Astrocyte (in vitro differentiated cells and primary cell): ENCODE measurements at regions not wholly inside any gene's neighbourhood (a gene's known extent, or its start where the extent isn't known, plus 50 kb on each side); places are given as distances from the start of the nearest gene placed in this dataset.

Experiments
- DNase-seq: peaks from one replicate; pipeline ENCODE4 v3.0.0-alpha.2; 2010; ENCODE audit warnings: low read depth
- FAIRE-seq: peaks from 2 replicates; lab custom pipeline; 2011; peaks lifted over from hg19 to GRCh38; lab: Jason Lieb, UNC
- H2AFZ ChIP-seq: 2 replicates; pipeline ENCODE4 v1.6.0; 2012; ENCODE audit warnings: low read depth, low read length, inconsistent platforms
- H3K27ac ChIP-seq: 2 replicates; pipeline ENCODE4 v1.5.1; 2011; ENCODE audit warnings: low read depth, low read length, inconsistent platforms
- H3K27me3 ChIP-seq: 2 replicates; pipeline ENCODE4 v1.6.0; 2011; ENCODE audit warnings: low read length, inconsistent platforms; ENCODE audit not compliant: insufficient read depth
- H3K36me3 ChIP-seq: 2 replicates; pipeline ENCODE4 v1.5.1; 2011; ENCODE audit warnings: low read length, inconsistent platforms; ENCODE audit not compliant: insufficient read depth
- H3K4me1 ChIP-seq: 2 replicates; pipeline ENCODE4 v1.5.1; 2011; ENCODE audit warnings: low read length, inconsistent platforms; ENCODE audit not compliant: insufficient read depth
- H3K4me2 ChIP-seq: 2 replicates; pipeline ENCODE4 v1.6.0; 2012; ENCODE audit warnings: low read length, inconsistent platforms
- H3K4me3 ChIP-seq: 2 replicates; pipeline ENCODE4 v1.5.1; 2011; ENCODE audit warnings: low read depth, mild to moderate bottlenecking, low read length, inconsistent platforms; ENCODE audit not compliant: insufficient read depth
- H3K79me2 ChIP-seq: 2 replicates; pipeline ENCODE4 v1.6.0; 2012; ENCODE audit warnings: mild to moderate bottlenecking, low read length, inconsistent platforms; ENCODE audit not compliant: insufficient read depth
- H3K9ac ChIP-seq: 2 replicates; pipeline ENCODE4 v1.6.0; 2012; ENCODE audit warnings: mild to moderate bottlenecking, low read length, inconsistent platforms
- H3K9me3 ChIP-seq: 2 replicates; pipeline ENCODE4 v1.5.1; 2012; ENCODE audit warnings: low read depth, mild to moderate bottlenecking, low read length, inconsistent platforms; ENCODE audit not compliant: insufficient read depth
- H4K20me1 ChIP-seq: 2 replicates; pipeline ENCODE4 v1.6.0; 2012; ENCODE audit warnings: low read length, inconsistent platforms; ENCODE audit not compliant: insufficient read depth
- H3K27ac Mint-ChIP-seq: one replicate; pipeline ENCODE4 v1.8.0; 2021; ENCODE audit warnings: mild to moderate bottlenecking, mixed read lengths; ENCODE audit not compliant: unreplicated experiment
- H3K27me3 Mint-ChIP-seq: one replicate; pipeline ENCODE4 v1.8.0; 2021; ENCODE audit warnings: low read depth, mixed read lengths; ENCODE audit not compliant: unreplicated experiment
- H3K36me3 Mint-ChIP-seq: one replicate; pipeline ENCODE4 v1.8.0; 2021; ENCODE audit warnings: low read depth, mixed read lengths; ENCODE audit not compliant: unreplicated experiment
- H3K4me1 Mint-ChIP-seq: one replicate; pipeline ENCODE4 v1.8.0; 2021; ENCODE audit warnings: low read depth, mixed read lengths; ENCODE audit not compliant: unreplicated experiment
- H3K4me3 Mint-ChIP-seq: one replicate; pipeline ENCODE4 v1.8.0; 2021; ENCODE audit warnings: mild to moderate bottlenecking, moderate library complexity, mixed read lengths; ENCODE audit not compliant: unreplicated experiment
- H3K9me3 Mint-ChIP-seq: one replicate; pipeline ENCODE4 v1.8.0; 2021; ENCODE audit warnings: mild to moderate bottlenecking, mixed read lengths; ENCODE audit not compliant: unreplicated experiment
- CTCF ChIP-seq: IDR thresholded peaks from 2 replicates; pipeline ENCODE4 v1.5.1; 2011; ENCODE audit warnings: low read depth, mild to moderate bottlenecking, inconsistent platforms, low read length, moderate library complexity; ENCODE audit not compliant: insufficient read depth
- EZH2 ChIP-seq: IDR thresholded peaks from 2 replicates; pipeline ENCODE4 v1.6.1; 2012; ENCODE audit warnings: mild to moderate bottlenecking, low read length, inconsistent platforms; ENCODE audit not compliant: insufficient read depth

DNA sequence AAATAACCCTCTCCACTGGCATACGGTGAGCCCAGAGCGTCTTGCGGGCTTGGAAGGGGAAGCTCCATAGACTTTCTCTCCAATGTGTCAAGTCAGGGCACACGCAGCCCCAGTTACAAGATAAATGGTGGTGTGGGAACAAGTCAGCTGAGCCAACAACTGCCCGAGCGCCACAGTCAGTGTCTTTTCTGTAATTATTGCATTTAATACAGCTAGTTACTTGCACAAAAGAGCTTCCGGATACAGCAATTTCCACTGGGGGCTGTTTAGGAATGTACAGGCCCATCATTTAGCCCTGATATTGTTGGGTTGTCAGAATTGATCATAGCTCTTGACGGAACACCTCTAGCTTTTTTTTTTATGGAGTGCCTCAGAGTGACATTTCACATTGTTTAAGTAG is 193.5 kb upstream of the SP8 start:
- no peak overlapping the region for H2AFZ ChIP-seq

DNA sequence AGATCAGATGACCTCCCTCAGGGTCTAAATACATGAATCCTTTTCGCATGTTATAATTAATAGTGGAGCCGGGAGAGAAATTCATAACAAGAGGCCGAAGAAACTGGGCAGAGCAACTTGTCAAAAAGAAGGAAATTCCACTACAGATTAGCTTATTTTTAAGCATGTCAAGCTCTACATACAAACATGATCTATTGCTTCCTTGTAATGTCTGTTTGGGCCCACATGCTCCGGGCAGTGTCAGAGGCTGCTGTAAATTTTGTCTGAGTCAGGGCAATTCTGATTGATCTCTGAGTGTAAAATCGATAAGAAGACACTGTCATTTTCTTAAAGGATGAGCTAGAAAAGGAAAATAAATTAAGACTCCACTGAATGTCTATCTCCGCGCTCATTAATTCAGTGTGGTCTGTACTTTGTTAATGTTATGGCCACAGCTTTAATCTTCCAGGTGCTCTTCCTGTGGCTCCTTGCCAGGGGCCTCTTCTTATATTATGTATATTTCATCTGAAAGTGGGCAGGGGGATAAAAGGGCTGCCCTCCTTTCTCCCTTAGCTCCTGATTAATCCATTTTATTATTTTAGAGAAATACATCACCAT is 194.1 kb upstream of the SP8 start:
- Mint-ChIP-seq H3K27me3 (no peaks in the 10 kb centered on the region), H3K4me3 (no peak overlapping the region), H3K36me3 (no peaks in the 10 kb centered on the region), H3K9me3 (no peaks in the 10 kb centered on the region), H3K27ac (no peak overlapping the region), H3K4me1 (no peaks in the 10 kb centered on the region)
- Histone ChIP-seq H3K9ac (no peak overlapping the region), H3K36me3 (no peaks in the 10 kb centered on the region), H3K4me3 (no peak overlapping the region), H3K9me3 (no peaks in the 10 kb centered on the region), H2AFZ (no peak overlapping the region), H3K4me2 (no peak overlapping the region), H3K79me2 (no peaks in the 10 kb centered on the region), H3K27ac (no peak overlapping the region), H4K20me1 (no peaks in the 10 kb centered on the region), H3K27me3 (no peaks in the 10 kb centered on the region), H3K4me1 (no peaks in the 10 kb centered on the region)
- DNase-seq: no peak
- no peak for FAIRE-seq
- TF ChIP-seq EZH2 (no peak), CTCF (no peak)

More for the DNA sequence above, 193.5 kb upstream of the SP8 start:
- H3K4me2 ChIP-seq: no peak overlapping the region
- no peak overlapping the region for H3K27ac ChIP-seq
- H3K36me3 ChIP-seq: no peaks in the 10 kb centered on the region
- Mint-ChIP-seq H3K9me3 (no peaks in the 10 kb centered on the region), H3K27ac (no peak overlapping the region), H3K36me3 (no peaks in the 10 kb centered on the region), H3K27me3 (no peaks in the 10 kb centered on the region), H3K4me1 (no peaks in the 10 kb centered on the region), H3K4me3 (no peak overlapping the region)
- DNase-seq: no peak
- H3K9ac ChIP-seq: no peak overlapping the region
- H3K4me1 ChIP-seq: no peaks in the 10 kb centered on the region
- H3K4me3 ChIP-seq: no peak overlapping the region
- H4K20me1 ChIP-seq: no peaks in the 10 kb centered on the region
- no peaks in the 10 kb centered on the region for H3K27me3 ChIP-seq
- TF ChIP-seq CTCF: no peak
- no peak for TF ChIP-seq EZH2
- no peak for FAIRE-seq
- no peaks in the 10 kb centered on the region for H3K9me3 ChIP-seq
- no peaks in the 10 kb centered on the region for H3K79me2 ChIP-seq

- Mint-ChIP-seq H3K27me3 (no peaks in the 10 kb centered on the region), H3K4me1 (no peaks in the 10 kb centered on the region), H3K27ac (no peak overlapping the region), H3K9me3 (peaks cover 1% of the 10 kb centered on the region), H3K36me3 (no peaks in the 10 kb centered on the region), H3K4me3 (no peak overlapping the region)
- no peaks in the 10 kb centered on the region for H3K27me3 ChIP-seq
- TF ChIP-seq EZH2 (no peak), CTCF (no peak)
- H3K9me3 ChIP-seq: no peaks in the 10 kb centered on the region
- no peaks in the 10 kb centered on the region for H3K4me1 ChIP-seq
- no peak overlapping the region for H3K27ac ChIP-seq
- no peak overlapping the region for H3K4me3 ChIP-seq
- H3K4me2 ChIP-seq: no peak overlapping the region
- no peak for FAIRE-seq
- H4K20me1 ChIP-seq: no peaks in the 10 kb centered on the region
- no peak overlapping the region for H2AFZ ChIP-seq
- H3K79me2 ChIP-seq: no peaks in the 10 kb centered on the region
- DNase-seq: no peak
- no peaks in the 10 kb centered on the region for H3K36me3 ChIP-seq
- H3K9ac ChIP-seq: no peak overlapping the region
Measured at GRCh38 chr7:20988340-20988739, 201.7 kb upstream of the SP8 start.
